Natural killer cell (primary cell): ENCODE measurements at regions not wholly inside any gene's neighbourhood (a gene's known extent, or its start where the extent isn't known, plus 50 kb on each side); places are given as distances from the start of the nearest gene placed in this dataset.
A peak's percentile ranks its signal among the peaks of the same experiment; 100 is the strongest.

Experiments
- ATAC-seq, 3 donors: fragments of 150-1000 bp in 2 of 3; fragments of 200-7000 bp in 1 of 3; cut with Tn5 transposase; 1 replicate in 1 of 3; 2 replicates in 2 of 3; pipeline ENCODE4 v1.10.0; 2021; ENCODE audit warnings: mild to moderate bottlenecking in 2 of 3, moderate library complexity in 2 of 3
- DNase-seq, 2 donors: peaks; one replicate each; pipeline versions ENCODE4 v3.0.0 to v3.0.0-alpha.2; 2013 to 2021; ENCODE audit warnings: mixed read lengths in 1 of 2
- H3K27ac ChIP-seq: one replicate; pipeline ENCODE4 v1.5.1; 2013; ENCODE audit warnings: mild to moderate bottlenecking, low read length
- H3K27me3 ChIP-seq: one replicate; pipeline ENCODE4 v1.6.1; 2013; ENCODE audit warnings: low read length; ENCODE audit not compliant: control insufficient read depth, insufficient read depth
- H3K36me3 ChIP-seq: one replicate; pipeline ENCODE4 v1.6.1; 2013; ENCODE audit warnings: low read length; ENCODE audit not compliant: control insufficient read depth, insufficient read depth
- H3K4me1 ChIP-seq: one replicate; pipeline ENCODE4 v1.6.1; 2013; ENCODE audit warnings: low read length; ENCODE audit not compliant: control insufficient read depth, insufficient read depth
- H3K4me3 ChIP-seq: one replicate; pipeline ENCODE4 v1.5.1; 2013; ENCODE audit warnings: low read length
- H3K9me3 ChIP-seq: one replicate; pipeline ENCODE4 v1.6.1; 2013; ENCODE audit warnings: low read length; ENCODE audit not compliant: control insufficient read depth, insufficient read depth
- H3K27ac Mint-ChIP-seq, 2 donors: one replicate each; pipeline ENCODE4 v1.8.0; 2022; ENCODE audit warnings: mild to moderate bottlenecking in 2 of 2, mixed read lengths in 2 of 2, moderate library complexity in 1 of 2
- H3K27me3 Mint-ChIP-seq, 2 donors: one replicate each; pipeline ENCODE4 v1.8.0; 2022; ENCODE audit warnings: low read depth in 2 of 2, mixed read lengths in 2 of 2
- H3K36me3 Mint-ChIP-seq: one replicate; pipeline ENCODE4 v1.8.0; 2022; ENCODE audit warnings: mixed read lengths
- H3K4me1 Mint-ChIP-seq, 2 donors: one replicate each; pipeline ENCODE4 v1.8.0; 2022; ENCODE audit warnings: mixed read lengths in 2 of 2
- H3K4me3 Mint-ChIP-seq: one replicate; pipeline ENCODE4 v1.8.0; 2022; ENCODE audit warnings: mild to moderate bottlenecking, moderate library complexity, mixed read lengths
- H3K9me3 Mint-ChIP-seq, 2 donors: one replicate each; pipeline ENCODE4 v1.8.0; 2022; ENCODE audit warnings: mixed read lengths in 2 of 2
- CTCF ChIP-seq: fragments of 200-600 bp; IDR thresholded peaks from one replicate; pipeline ENCODE4 v1.8.0; 2022; ENCODE audit warnings: antibody characterized with exemption
- WGBS: methylation state at CpG from one replicate; pipeline ENCODE4 v1.1.7; 2013; ENCODE audit warnings: missing lambda C conversion rate; ENCODE audit not compliant: insufficient coverage; 5-methylcytosine and 5-hydroxymethylcytosine counted together
- intact Hi-C: fragments of 100-400 bp; cut with micrococcal nuclease; formaldehyde crosslinking; loops from one replicate; pipeline ENCODE4 v1.14.2; 2022

- no peak for TF ChIP-seq CTCF
- no peaks in the 10 kb centered on the region for H3K36me3 Mint-ChIP-seq
- intact Hi-C loops = no loop called here
- H3K9me3 Mint-ChIP-seq = no peaks in the 10 kb centered on the region
- Histone ChIP-seq H3K27ac (no peak overlapping the region), H3K27me3 (no peaks in the 10 kb centered on the region), H3K36me3 (no peaks in the 10 kb centered on the region), H3K9me3 (no peaks in the 10 kb centered on the region), H3K4me1 (no peaks in the 10 kb centered on the region), H3K4me3 (no peak overlapping the region)
- ATAC-seq = no peak
- WGBS = 65% methylated on average over 4 of the region's 4 CpGs
- H3K27me3 Mint-ChIP-seq = no peaks in the 10 kb centered on the region
- H3K27ac Mint-ChIP-seq = no peak overlapping the region
- H3K4me3 Mint-ChIP-seq = no peak overlapping the region
- H3K4me1 Mint-ChIP-seq = no peaks in the 10 kb centered on the region
- peak in 1 of 2 donors; percentile 3 for DNase-seq
These were observed 1211.1 kb upstream of the GJE1 start for GRCh38 chr6:140921366-140922226.

DNA sequence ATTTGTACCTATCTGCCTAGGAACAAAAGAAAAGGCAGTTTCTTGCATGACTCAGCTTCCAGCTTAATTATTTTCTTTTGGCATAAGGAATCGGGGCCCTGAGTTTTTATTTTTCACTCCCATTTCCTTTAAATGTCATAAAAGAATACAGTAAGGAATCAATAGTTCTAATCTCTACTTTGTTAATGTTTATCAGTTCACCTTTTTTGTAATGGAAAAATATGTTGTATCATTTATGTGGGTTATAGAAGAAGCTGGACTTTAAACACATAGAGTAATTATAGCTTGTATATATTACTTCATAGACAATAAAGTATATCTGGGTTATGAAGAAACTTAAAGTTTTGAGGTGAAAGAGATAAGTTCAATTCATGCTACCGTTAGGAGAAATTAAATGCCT, 1214.8 kb upstream of the GJE1 start:
- 69% methylated on average over 1 of the region's 2 CpGs for WGBS
- TF ChIP-seq CTCF = no peak
- Mint-ChIP-seq H3K27me3 (no peaks in the 10 kb centered on the region), H3K4me3 (no peak overlapping the region), H3K27ac (no peak overlapping the region), H3K9me3 (no peaks in the 10 kb centered on the region), H3K4me1 (no peaks in the 10 kb centered on the region), H3K36me3 (no peaks in the 10 kb centered on the region)
- no peak for DNase-seq
- Histone ChIP-seq H3K9me3 (no peaks in the 10 kb centered on the region), H3K4me1 (no peaks in the 10 kb centered on the region), H3K27ac (no peak overlapping the region), H3K36me3 (no peaks in the 10 kb centered on the region), H3K4me3 (no peak overlapping the region), H3K27me3 (no peaks in the 10 kb centered on the region)
- intact Hi-C loops = no loop called here
- ATAC-seq = no peak

DNA sequence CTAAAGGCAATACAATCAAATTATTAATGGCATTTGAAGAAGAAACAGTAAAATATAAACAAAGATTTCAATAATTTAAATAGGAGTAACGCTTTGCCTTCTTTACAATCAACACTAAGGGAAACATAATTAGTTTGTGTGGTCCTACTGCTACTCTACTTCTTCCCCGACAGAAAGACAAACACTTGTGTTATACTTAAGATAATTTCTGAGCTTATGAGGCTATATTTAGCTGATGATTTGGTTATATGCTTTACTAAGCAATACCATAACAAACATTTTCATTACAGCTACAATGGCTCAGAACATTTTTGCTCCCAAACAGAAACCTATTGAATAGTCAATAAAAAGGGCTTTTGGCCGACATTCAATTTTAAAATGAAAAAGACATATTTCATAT, 1217.2 kb upstream of the GJE1 start:
- H3K9me3 Mint-ChIP-seq = no peaks in the 10 kb centered on the region
- H3K36me3 Mint-ChIP-seq = no peaks in the 10 kb centered on the region
- no peak for TF ChIP-seq CTCF
- no peak overlapping the region for H3K27ac Mint-ChIP-seq
- no peaks in the 10 kb centered on the region for H3K27me3 Mint-ChIP-seq
- H3K4me1 Mint-ChIP-seq = no peaks in the 10 kb centered on the region
- DNase-seq (no peak), ATAC-seq (no peak)
- no CpG with 5 or more reads among the region's 3 CpGs for WGBS
- H3K4me3 Mint-ChIP-seq = no peak overlapping the region
- no peaks in the 10 kb centered on the region for H3K9me3 ChIP-seq
- no peaks in the 10 kb centered on the region for H3K36me3 ChIP-seq
- H3K27ac ChIP-seq = no peak overlapping the region
- no peaks in the 10 kb centered on the region for H3K27me3 ChIP-seq
- no peak overlapping the region for H3K4me3 ChIP-seq
- intact Hi-C loops = no loop called here
- H3K4me1 ChIP-seq = no peaks in the 10 kb centered on the region

- DNase-seq = no peak
- H3K27ac ChIP-seq = no peak overlapping the region
- no peaks in the 10 kb centered on the region for H3K36me3 Mint-ChIP-seq
- H3K27me3 Mint-ChIP-seq = no peaks in the 10 kb centered on the region
- H3K4me1 ChIP-seq = no peaks in the 10 kb centered on the region
- no peaks in the 10 kb centered on the region for H3K36me3 ChIP-seq
- no CpG with 5 or more reads among the region's 1 CpG for WGBS
- no peaks in the 10 kb centered on the region for H3K4me1 Mint-ChIP-seq
- H3K9me3 Mint-ChIP-seq = no peaks in the 10 kb centered on the region
- TF ChIP-seq CTCF = no peak
- no peak overlapping the region for H3K4me3 ChIP-seq
- no peaks in the 10 kb centered on the region for H3K27me3 ChIP-seq
- H3K9me3 ChIP-seq = no peaks in the 10 kb centered on the region
- no peak overlapping the region for H3K4me3 Mint-ChIP-seq
- H3K27ac Mint-ChIP-seq = no peak overlapping the region
- intact Hi-C loops = no loop called here
- ATAC-seq = no peak
These were observed 1217.6 kb upstream of the GJE1 start for GRCh38 chr6:140915103-140915502.
